MM.1S (cell line): ENCODE measurements at regions not wholly inside any gene's neighbourhood (a gene's known extent, or its start where the extent isn't known, plus 50 kb on each side); places are given as distances from the start of the nearest gene placed in this dataset.

ENCODE experiments used
- EZH2phosphoT487 ChIP-seq: fragments of 300-600 bp; sonication (generic); IDR thresholded peaks from 2 replicates; pipeline ENCODE4 v1.6.1; 2018; ENCODE audit warnings: antibody characterized with exemption, low read length
- TF ChIP-seq, protein P1 (sequence below): fragments of 300-600 bp; sonication (generic); IDR thresholded peaks from 2 replicates; pipeline ENCODE4 v1.5.1; 2016; ENCODE audit warnings: antibody characterized with exemption, low read length, mixed read lengths

DNA sequence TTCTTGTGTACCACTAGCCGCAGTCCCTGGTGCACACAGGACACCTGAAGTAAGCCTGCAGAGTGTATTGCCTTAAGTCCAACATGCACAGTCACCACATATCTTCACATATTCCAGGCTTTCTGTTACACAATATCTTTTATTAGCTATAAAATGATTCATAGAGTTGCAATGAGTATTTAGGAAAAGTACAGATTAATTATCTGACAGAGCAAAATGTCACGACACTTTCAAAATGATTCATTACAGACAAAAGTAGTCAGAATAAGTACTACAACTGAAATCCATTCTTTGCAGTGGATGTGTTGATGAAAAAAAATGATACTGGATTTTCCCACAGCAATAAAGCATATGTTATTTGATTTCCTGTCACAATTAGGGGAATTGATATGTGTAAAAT lies 199.5 kb upstream of the ASCC3 start:
- no peak for TF ChIP-seq EZH2phosphoT487
- TF ChIP-seq, protein P1, sequence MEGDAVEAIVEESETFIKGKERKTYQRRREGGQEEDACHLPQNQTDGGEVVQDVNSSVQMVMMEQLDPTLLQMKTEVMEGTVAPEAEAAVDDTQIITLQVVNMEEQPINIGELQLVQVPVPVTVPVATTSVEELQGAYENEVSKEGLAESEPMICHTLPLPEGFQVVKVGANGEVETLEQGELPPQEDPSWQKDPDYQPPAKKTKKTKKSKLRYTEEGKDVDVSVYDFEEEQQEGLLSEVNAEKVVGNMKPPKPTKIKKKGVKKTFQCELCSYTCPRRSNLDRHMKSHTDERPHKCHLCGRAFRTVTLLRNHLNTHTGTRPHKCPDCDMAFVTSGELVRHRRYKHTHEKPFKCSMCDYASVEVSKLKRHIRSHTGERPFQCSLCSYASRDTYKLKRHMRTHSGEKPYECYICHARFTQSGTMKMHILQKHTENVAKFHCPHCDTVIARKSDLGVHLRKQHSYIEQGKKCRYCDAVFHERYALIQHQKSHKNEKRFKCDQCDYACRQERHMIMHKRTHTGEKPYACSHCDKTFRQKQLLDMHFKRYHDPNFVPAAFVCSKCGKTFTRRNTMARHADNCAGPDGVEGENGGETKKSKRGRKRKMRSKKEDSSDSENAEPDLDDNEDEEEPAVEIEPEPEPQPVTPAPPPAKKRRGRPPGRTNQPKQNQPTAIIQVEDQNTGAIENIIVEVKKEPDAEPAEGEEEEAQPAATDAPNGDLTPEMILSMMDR, result no peak
